Endothelial cell (in vitro differentiated cells): ENCODE measurements at regions not wholly inside any gene's neighbourhood (a gene's known extent, or its start where the extent isn't known, plus 50 kb on each side); places are given as distances from the start of the nearest gene placed in this dataset.

Source experiments
- DNase-seq: peaks from one replicate; pipeline ENCODE4 v3.0.0; 2021; ENCODE audit warnings: low spot score
- H3K27ac Mint-ChIP-seq: one replicate; pipeline ENCODE4 v1.8.0; 2021; ENCODE audit warnings: mixed read lengths, inconsistent platforms; ENCODE audit not compliant: unreplicated experiment
- H3K27me3 Mint-ChIP-seq: one replicate; pipeline ENCODE4 v1.8.0; 2021; ENCODE audit warnings: mild to moderate bottlenecking, moderate library complexity, mixed read lengths, inconsistent platforms; ENCODE audit not compliant: unreplicated experiment
- H3K36me3 Mint-ChIP-seq: one replicate; pipeline ENCODE4 v1.8.0; 2021; ENCODE audit warnings: mild to moderate bottlenecking, low read depth, mixed read lengths, inconsistent platforms; ENCODE audit not compliant: unreplicated experiment
- H3K4me1 Mint-ChIP-seq: one replicate; pipeline ENCODE4 v1.8.0; 2021; ENCODE audit warnings: mild to moderate bottlenecking, mixed read lengths, inconsistent platforms; ENCODE audit not compliant: unreplicated experiment
- H3K4me3 Mint-ChIP-seq: one replicate; pipeline ENCODE4 v1.8.0; 2021; ENCODE audit warnings: mild to moderate bottlenecking, mixed read lengths, inconsistent platforms; ENCODE audit not compliant: unreplicated experiment
- H3K9me3 Mint-ChIP-seq: one replicate; pipeline ENCODE4 v1.8.0; 2021; ENCODE audit warnings: mixed read lengths, inconsistent platforms; ENCODE audit not compliant: unreplicated experiment
- TF ChIP-seq, protein P1 (sequence below): fragments of 200-600 bp; sonication (generic); IDR thresholded peaks from one replicate; pipeline ENCODE4 v1.5.0; 2021; ENCODE audit warnings: antibody characterized with exemption; ENCODE audit not compliant: unreplicated experiment

- no peak for DNase-seq
- Mint-ChIP-seq H3K4me1 (no peaks in the 10 kb centered on the region), H3K9me3 (peaks cover 4% of the 10 kb centered on the region), H3K27ac (no peak overlapping the region), H3K27me3 (no peaks in the 10 kb centered on the region), H3K4me3 (no peak overlapping the region), H3K36me3 (no peaks in the 10 kb centered on the region)
- TF ChIP-seq, protein P1, sequence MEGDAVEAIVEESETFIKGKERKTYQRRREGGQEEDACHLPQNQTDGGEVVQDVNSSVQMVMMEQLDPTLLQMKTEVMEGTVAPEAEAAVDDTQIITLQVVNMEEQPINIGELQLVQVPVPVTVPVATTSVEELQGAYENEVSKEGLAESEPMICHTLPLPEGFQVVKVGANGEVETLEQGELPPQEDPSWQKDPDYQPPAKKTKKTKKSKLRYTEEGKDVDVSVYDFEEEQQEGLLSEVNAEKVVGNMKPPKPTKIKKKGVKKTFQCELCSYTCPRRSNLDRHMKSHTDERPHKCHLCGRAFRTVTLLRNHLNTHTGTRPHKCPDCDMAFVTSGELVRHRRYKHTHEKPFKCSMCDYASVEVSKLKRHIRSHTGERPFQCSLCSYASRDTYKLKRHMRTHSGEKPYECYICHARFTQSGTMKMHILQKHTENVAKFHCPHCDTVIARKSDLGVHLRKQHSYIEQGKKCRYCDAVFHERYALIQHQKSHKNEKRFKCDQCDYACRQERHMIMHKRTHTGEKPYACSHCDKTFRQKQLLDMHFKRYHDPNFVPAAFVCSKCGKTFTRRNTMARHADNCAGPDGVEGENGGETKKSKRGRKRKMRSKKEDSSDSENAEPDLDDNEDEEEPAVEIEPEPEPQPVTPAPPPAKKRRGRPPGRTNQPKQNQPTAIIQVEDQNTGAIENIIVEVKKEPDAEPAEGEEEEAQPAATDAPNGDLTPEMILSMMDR, result no peak
Measured at GRCh38 chr13:61873717-61874116, 458.1 kb upstream of the PCDH20 start.

DNA sequence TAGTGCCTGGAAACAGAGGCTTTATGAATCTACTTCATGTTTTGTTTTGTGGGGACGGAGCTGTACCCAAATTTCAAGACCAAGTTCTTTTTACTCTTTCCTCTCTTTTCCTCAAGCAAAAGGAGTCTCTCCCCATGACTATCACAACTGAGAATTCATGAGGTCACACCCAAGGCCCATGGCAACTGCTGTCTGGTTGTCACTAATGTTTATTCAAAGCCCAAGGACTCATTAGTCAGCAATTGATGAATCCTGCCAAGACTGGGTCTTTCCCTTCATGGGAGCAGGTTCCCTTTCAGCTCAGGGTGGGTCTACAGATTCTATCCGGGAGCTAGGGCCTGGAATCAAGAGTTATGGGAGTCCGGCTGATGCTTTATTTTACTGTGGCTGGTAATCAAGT lies 441.5 kb upstream of the PCDH20 start:
- TF ChIP-seq, protein P1, result no peak
- H3K27me3 Mint-ChIP-seq, result no peaks in the 10 kb centered on the region
- DNase-seq, result no peak
- no peak overlapping the region for H3K4me3 Mint-ChIP-seq
- no peaks in the 10 kb centered on the region for H3K36me3 Mint-ChIP-seq
- no peaks in the 10 kb centered on the region for H3K4me1 Mint-ChIP-seq
- no peak overlapping the region for H3K27ac Mint-ChIP-seq
- no peaks in the 10 kb centered on the region for H3K9me3 Mint-ChIP-seq

DNA sequence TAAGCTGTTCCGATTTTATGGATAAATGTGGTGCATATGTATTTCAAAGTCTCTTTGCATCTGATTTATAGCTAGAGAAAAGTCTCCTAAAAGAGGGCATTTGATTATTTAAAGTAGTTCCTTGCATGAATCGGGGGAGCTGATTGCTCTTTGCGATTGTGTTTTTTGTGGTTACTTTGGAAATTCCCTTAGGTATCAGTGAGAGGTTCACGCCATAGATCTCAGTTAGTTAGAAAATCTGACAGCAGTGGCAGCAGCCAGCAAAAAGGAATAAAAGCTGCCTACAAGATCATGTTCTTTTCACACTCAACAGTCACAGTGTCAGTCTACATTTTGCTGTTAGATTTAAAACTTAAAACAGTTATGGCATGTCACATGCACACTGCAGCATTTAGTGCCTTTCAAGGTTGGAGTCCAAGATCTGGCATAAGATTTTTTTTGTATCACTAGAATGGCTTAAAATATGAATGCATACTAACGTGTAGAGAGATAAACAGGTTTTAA lies 436.5 kb upstream of the PCDH20 start:
- Mint-ChIP-seq H3K9me3 (no peaks in the 10 kb centered on the region), H3K4me1 (no peaks in the 10 kb centered on the region), H3K4me3 (no peak overlapping the region), H3K27ac (no peak overlapping the region), H3K27me3 (no peaks in the 10 kb centered on the region), H3K36me3 (no peaks in the 10 kb centered on the region)
- TF ChIP-seq, protein P1, result no peak
- no peak for DNase-seq

DNA sequence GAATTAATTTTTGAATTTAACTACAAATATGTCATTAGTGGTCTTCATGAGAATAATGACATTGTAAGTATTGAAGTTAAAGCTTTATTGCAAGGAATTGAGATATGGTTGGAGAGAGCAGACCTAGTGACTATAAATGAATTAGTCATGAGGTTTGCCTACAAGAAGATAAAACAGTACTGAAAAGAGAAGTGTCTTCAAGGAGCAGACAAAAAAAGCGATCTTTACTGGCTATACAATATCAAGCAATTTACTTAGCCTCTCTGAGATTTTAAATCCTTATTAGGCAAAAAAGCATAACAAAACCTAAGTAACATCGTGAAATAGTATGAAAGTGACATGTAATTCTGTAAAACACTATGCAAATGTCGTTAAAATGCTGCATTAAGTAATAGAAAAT lies 435.1 kb upstream of the PCDH20 start:
- Mint-ChIP-seq H3K4me1 (no peaks in the 10 kb centered on the region), H3K9me3 (no peaks in the 10 kb centered on the region), H3K27me3 (no peaks in the 10 kb centered on the region), H3K36me3 (no peaks in the 10 kb centered on the region), H3K27ac (no peak overlapping the region), H3K4me3 (no peak overlapping the region)
- TF ChIP-seq, protein P1, result no peak
- DNase-seq, result no peak

GRCh38 chr13:61838568-61838967 lies 422.9 kb upstream of the PCDH20 start:
- H3K4me1 Mint-ChIP-seq, result no peaks in the 10 kb centered on the region
- no peaks in the 10 kb centered on the region for H3K36me3 Mint-ChIP-seq
- no peak overlapping the region for H3K4me3 Mint-ChIP-seq
- no peaks in the 10 kb centered on the region for H3K27me3 Mint-ChIP-seq
- no peaks in the 10 kb centered on the region for H3K9me3 Mint-ChIP-seq
- no peak overlapping the region for H3K27ac Mint-ChIP-seq
- TF ChIP-seq, protein P1, result no peak
- DNase-seq, result no peak
